ENCODE measurements at regions not wholly inside any gene's neighbourhood (a gene's known extent, or its start where the extent isn't known, plus 50 kb on each side); places are given as distances from the start of the nearest gene placed in this dataset.

DNA sequence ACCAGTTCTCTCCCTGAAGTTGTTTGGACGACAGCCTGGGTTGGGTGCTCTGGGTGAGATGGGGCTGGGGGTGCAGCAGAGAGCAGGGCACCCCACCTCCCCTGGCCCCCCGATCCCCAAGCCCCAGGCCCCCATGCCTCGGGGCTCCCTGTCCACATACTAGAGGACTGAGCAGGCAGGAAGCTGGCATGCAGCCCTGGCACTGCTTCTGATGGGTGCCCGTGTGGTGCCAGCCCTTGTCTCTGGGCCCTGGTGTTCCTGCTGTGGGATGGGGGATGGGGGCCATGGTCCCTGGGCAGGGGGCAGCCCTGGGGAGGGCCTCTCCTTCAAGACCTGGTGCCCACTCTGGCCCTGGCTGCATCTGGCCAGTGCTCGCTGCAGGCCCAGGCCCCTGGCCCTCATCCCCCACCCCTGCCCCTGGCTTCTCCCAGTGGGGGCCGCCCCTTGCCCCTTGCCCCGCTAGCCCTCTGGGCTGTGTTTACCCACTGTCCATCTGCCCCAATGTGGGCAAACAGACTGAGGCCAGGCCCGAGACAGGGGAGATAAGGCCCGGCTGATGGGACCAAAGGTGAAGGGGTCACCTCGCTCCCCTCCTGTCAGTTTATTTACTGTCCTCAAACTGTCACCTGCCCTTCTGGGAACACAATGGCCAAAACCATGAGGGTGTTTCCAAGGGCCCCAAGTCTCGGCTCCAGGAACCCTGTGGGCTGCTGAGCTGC is 67.3 kb upstream of the RXRA start:
- TF ChIP-seq SIN3A (IDR thresholded peaks at IDR 0.05; ENCODE audit: low read depth, low read length) (no peak), ATF7 (IDR thresholded peaks at IDR 0.05; ENCODE audit: low read depth) (no peak), MYB (IDR thresholded peaks at IDR 0.05; ENCODE audit: borderline replicate concordance, low read depth, low read length) (no peak), HDAC6 (IDR thresholded peaks at IDR 0.05; ENCODE audit: unreplicated experiment) (no peak), EZH2 (IDR thresholded peaks at IDR 0.05; ENCODE audit: borderline replicate concordance, control insufficient read depth, low read depth, low read length) (no peak), FOXK2 (IDR thresholded peaks at IDR 0.05) (no peak), RELA (IDR thresholded peaks at IDR 0.05; ENCODE audit: borderline replicate concordance, partially characterized antibody) (no peak), CBFB (IDR thresholded peaks at IDR 0.05; ENCODE audit: low read depth) (no peak), CREB1 (IDR thresholded peaks at IDR 0.05; ENCODE audit: low read depth) (no peak), SREBF2 (IDR thresholded peaks at IDR 0.05; ENCODE audit: low read length) (no peak), NFIC (IDR thresholded peaks at IDR 0.05; ENCODE audit: low read depth, low read length) (no peak), YY1 (IDR thresholded peaks at IDR 0.05; ENCODE audit: low read depth, low read length) (no peak)
- TF ChIP-seq, protein P1, sequence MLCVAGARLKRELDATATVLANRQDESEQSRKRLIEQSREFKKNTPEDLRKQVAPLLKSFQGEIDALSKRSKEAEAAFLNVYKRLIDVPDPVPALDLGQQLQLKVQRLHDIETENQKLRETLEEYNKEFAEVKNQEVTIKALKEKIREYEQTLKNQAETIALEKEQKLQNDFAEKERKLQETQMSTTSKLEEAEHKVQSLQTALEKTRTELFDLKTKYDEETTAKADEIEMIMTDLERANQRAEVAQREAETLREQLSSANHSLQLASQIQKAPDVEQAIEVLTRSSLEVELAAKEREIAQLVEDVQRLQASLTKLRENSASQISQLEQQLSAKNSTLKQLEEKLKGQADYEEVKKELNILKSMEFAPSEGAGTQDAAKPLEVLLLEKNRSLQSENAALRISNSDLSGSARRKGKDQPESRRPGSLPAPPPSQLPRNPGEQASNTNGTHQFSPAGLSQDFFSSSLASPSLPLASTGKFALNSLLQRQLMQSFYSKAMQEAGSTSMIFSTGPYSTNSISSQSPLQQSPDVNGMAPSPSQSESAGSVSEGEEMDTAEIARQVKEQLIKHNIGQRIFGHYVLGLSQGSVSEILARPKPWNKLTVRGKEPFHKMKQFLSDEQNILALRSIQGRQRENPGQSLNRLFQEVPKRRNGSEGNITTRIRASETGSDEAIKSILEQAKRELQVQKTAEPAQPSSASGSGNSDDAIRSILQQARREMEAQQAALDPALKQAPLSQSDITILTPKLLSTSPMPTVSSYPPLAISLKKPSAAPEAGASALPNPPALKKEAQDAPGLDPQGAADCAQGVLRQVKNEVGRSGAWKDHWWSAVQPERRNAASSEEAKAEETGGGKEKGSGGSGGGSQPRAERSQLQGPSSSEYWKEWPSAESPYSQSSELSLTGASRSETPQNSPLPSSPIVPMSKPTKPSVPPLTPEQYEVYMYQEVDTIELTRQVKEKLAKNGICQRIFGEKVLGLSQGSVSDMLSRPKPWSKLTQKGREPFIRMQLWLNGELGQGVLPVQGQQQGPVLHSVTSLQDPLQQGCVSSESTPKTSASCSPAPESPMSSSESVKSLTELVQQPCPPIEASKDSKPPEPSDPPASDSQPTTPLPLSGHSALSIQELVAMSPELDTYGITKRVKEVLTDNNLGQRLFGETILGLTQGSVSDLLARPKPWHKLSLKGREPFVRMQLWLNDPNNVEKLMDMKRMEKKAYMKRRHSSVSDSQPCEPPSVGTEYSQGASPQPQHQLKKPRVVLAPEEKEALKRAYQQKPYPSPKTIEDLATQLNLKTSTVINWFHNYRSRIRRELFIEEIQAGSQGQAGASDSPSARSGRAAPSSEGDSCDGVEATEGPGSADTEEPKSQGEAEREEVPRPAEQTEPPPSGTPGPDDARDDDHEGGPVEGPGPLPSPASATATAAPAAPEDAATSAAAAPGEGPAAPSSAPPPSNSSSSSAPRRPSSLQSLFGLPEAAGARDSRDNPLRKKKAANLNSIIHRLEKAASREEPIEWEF (IDR thresholded peaks at IDR 0.05; ENCODE audit: insufficient replicate concordance, low read depth, low read length): no peak
- TF ChIP-seq, protein P2, sequence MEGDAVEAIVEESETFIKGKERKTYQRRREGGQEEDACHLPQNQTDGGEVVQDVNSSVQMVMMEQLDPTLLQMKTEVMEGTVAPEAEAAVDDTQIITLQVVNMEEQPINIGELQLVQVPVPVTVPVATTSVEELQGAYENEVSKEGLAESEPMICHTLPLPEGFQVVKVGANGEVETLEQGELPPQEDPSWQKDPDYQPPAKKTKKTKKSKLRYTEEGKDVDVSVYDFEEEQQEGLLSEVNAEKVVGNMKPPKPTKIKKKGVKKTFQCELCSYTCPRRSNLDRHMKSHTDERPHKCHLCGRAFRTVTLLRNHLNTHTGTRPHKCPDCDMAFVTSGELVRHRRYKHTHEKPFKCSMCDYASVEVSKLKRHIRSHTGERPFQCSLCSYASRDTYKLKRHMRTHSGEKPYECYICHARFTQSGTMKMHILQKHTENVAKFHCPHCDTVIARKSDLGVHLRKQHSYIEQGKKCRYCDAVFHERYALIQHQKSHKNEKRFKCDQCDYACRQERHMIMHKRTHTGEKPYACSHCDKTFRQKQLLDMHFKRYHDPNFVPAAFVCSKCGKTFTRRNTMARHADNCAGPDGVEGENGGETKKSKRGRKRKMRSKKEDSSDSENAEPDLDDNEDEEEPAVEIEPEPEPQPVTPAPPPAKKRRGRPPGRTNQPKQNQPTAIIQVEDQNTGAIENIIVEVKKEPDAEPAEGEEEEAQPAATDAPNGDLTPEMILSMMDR (IDR thresholded peaks at IDR 0.05 in 2 of 3, conservative IDR thresholded peaks at IDR 0.05 in 1 of 3; ENCODE audit: control insufficient read depth in 2 of 3, extremely low read depth in 1 of 3, insufficient read depth in 1 of 3, low read depth in 3 of 3, low read length in 3 of 3): no peak

Data from GM12878 (cell line).